Heart left ventricle (tissue), 16 donors: ENCODE measurements at regions not wholly inside any gene's neighbourhood (a gene's known extent, or its start where the extent isn't known, plus 50 kb on each side); places are given as distances from the start of the nearest gene placed in this dataset.

ENCODE experiments used
- ATAC-seq, 4 donors: fragments of 200-7000 bp; cut with Tn5 transposase; one replicate each; pipeline ENCODE4 v1.9.1; 2020 to 2022; ENCODE audit warnings: moderate library complexity in 4 of 4, mild to moderate bottlenecking in 3 of 4, moderate number of reproducible peaks in 1 of 4
- DNase-seq, 5 donors: peaks; one replicate each; pipeline ENCODE4 v3.0.0-alpha.2; 2020
- H3K27ac ChIP-seq, 12 donors: fragments of 200-600 bp; sonication (generic) in 4 of 12; one replicate each; pipeline versions ENCODE4 v1.5.0 to v1.8.0; 2016 to 2022; ENCODE audit warnings: mild to moderate bottlenecking in 2 of 12
- H3K27me3 ChIP-seq, 9 donors: fragments of 200-600 bp; sonication (generic) in 2 of 9; one replicate each; pipeline versions ENCODE4 v1.5.1 to v1.8.0; 2016 to 2022; ENCODE audit warnings: mild to moderate bottlenecking in 3 of 9
- H3K36me3 ChIP-seq, 9 donors: fragments of 200-600 bp; sonication (generic) in 2 of 9; one replicate each; pipeline versions ENCODE4 v1.5.0 to v1.8.0; 2018 to 2022; ENCODE audit warnings: mild to moderate bottlenecking in 2 of 9
- H3K4me1 ChIP-seq, 12 donors: fragments of 200-600 bp; sonication (generic) in 4 of 12; one replicate each; pipeline versions ENCODE4 v1.5.0 to v1.8.0; 2016 to 2022; ENCODE audit warnings: mild to moderate bottlenecking in 3 of 12
- H3K4me3 ChIP-seq, 12 donors: fragments of 200-600 bp; sonication (generic) in 4 of 12; one replicate each; pipeline versions ENCODE4 v1.5.0 to v1.8.0; 2017 to 2022; ENCODE audit warnings: mild to moderate bottlenecking in 9 of 12, moderate library complexity in 4 of 12
- H3K9me3 ChIP-seq, 12 donors: fragments of 200-600 bp; sonication (generic) in 4 of 12; one replicate each; pipeline versions ENCODE4 v1.5.0 to v1.8.0; 2016 to 2022; ENCODE audit warnings: mild to moderate bottlenecking in 1 of 12
- CTCF ChIP-seq, 12 donors: fragments of 200-600 bp; sonication (generic) in 4 of 12; IDR thresholded peaks; one replicate each; pipeline versions ENCODE4 v1.5.0 to v1.8.0; 2018 to 2022; ENCODE audit warnings: antibody characterized with exemption in 12 of 12, mild to moderate bottlenecking in 5 of 12
- POLR2A ChIP-seq, 2 donors: fragments of 450-650 bp; IDR thresholded peaks; one replicate each; pipeline ENCODE4 v1.6.1; 2017; ENCODE audit warnings: antibody characterized with exemption in 2 of 2, mild to moderate bottlenecking in 2 of 2, moderate library complexity in 2 of 2
- WGBS, 4 donors: extraction: QIAGEN DNeasy Blood & Tissue Kit in 2 of 4; methylation state at CpG; one replicate each; pipeline versions ENCODE4 v1.1.5 to v1.1.7; 2013 to 2018; 5-methylcytosine and 5-hydroxymethylcytosine counted together
- intact Hi-C, 10 donors: fragments of 100-400 bp; cut with DNase I; formaldehyde crosslinking; loops; one replicate each; pipeline versions ENCODE4 v1.11.1 to v1.14.2; 2022
- donor health status: ischemic (EF 13 %, LVEDD 7.1; RV severe dilation, severe dysfunction).
- donor health status: healthy with polysubstance abuse.
- donor health status: DM: no; HTN: yes; CAD: no.
- donor health status: DM: no; HTN: no; CAD: no.
- donor health status: ischemic (EF 25% LVEDD 6.9; RV normal size, moderate dysfunction).
- donor health status: ischemic (EF 25% LVEDD 5.7; RV mildly dilated, moderate dysfunction).
- donor health status: healthy.
- donor health status: DM: yes; HTN: yes; CAD: no.
- donor health status: ischemic (EF 35%, LVEDD 5.7; RV mildly dilated, moderate dysfunction).
- donor health status: nonischemic (EF 11% LVEDD 7.7; RV severe dilation, severe dysfunction).
- donor health status: DM: yes; HTN: yes; CAD: no.
- donor health status: PGD.
- donor health status: ischemic (EF 29% LVEDD 5.4; RV normal size, mild dysfunction).
- donor health status: nonischemic (EF 23%, LVEDD 6.1; RV moderate dilation, normal function).

GRCh38 chr11:76266286-76267100, 60.2 kb upstream of the WNT11 start:
- ATAC-seq (peak in 2 of 4 donors; percentile 32 to 35), DNase-seq (no peak)
- intact Hi-C loops: no loop called here
- WGBS, 4 donors: 69 to 82% (median 74%) methylated on average over 8 of the region's 8 CpGs
- Histone ChIP-seq H3K4me1 (peaks cover 0 to 41% (median 6%) of the 10 kb centered on the region in 12 donors), H3K36me3 (no peaks in the 10 kb centered on the region), H3K9me3 (no peaks in the 10 kb centered on the region), H3K4me3 (no peak overlapping the region), H3K27ac (peak overlapping the region in 4 of 12 donors; percentile 9 to 45 (median 42)), H3K27me3 (no peaks in the 10 kb centered on the region)
- TF ChIP-seq POLR2A (IDR thresholded peaks at IDR 0.05): no peak
- no peak for TF ChIP-seq CTCF (IDR thresholded peaks at IDR 0.05)

GRCh38 chr11:76265771-76266241, 59.5 kb upstream of the WNT11 start:
- peak in 1 of 5 donors; percentile 60 for DNase-seq
- 48 to 69% (median 54%) methylated on average over 4 of the region's 4 CpGs for WGBS, 4 donors
- intact Hi-C loops: no loop called here

GRCh38 chr11:76263657-76264056, 57.4 kb upstream of the WNT11 start:
- Histone ChIP-seq H3K9me3 (no peaks in the 10 kb centered on the region), H3K4me3 (no peak overlapping the region), H3K27me3 (no peaks in the 10 kb centered on the region), H3K36me3 (no peaks in the 10 kb centered on the region), H3K27ac (no peak overlapping the region), H3K4me1 (peaks cover 0 to 30% (median 6%) of the 10 kb centered on the region in 12 donors)
- no peak for ATAC-seq
- peak in 1 of 5 donors; percentile 48 for DNase-seq
- no peak for TF ChIP-seq POLR2A (IDR thresholded peaks at IDR 0.05)
- no peak for TF ChIP-seq CTCF (IDR thresholded peaks at IDR 0.05)
- WGBS, 4 donors: 34 to 77% (median 55%) methylated on average over 4 of the region's 4 CpGs
- intact Hi-C loops: no loop called here

More at GRCh38 chr11:76265771-76266241, 59.5 kb upstream of the WNT11 start:
- H3K9me3 ChIP-seq: no peaks in the 10 kb centered on the region
- no peaks in the 10 kb centered on the region for H3K36me3 ChIP-seq
- peak overlapping the region in 3 of 12 donors; percentile 9 to 45 (median 24) for H3K27ac ChIP-seq
- no peaks in the 10 kb centered on the region for H3K27me3 ChIP-seq
- TF ChIP-seq CTCF (IDR thresholded peaks at IDR 0.05) (no peak), POLR2A (IDR thresholded peaks at IDR 0.05) (no peak)
- no peak overlapping the region for H3K4me3 ChIP-seq
- peaks cover 0 to 41% (median 6%) of the 10 kb centered on the region in 12 donors for H3K4me1 ChIP-seq
- peak; percentile 25 to 71 (median 63) for ATAC-seq

GRCh38 chr11:76263166-76263565, 56.9 kb upstream of the WNT11 start:
- 84 to 90% (median 87%) methylated on average over 2 of the region's 2 CpGs for WGBS, 4 donors
- Histone ChIP-seq H3K4me3 (no peak overlapping the region), H3K27me3 (no peaks in the 10 kb centered on the region), H3K36me3 (no peaks in the 10 kb centered on the region), H3K27ac (no peak overlapping the region), H3K4me1 (peaks cover 0 to 30% (median 6%) of the 10 kb centered on the region in 12 donors), H3K9me3 (no peaks in the 10 kb centered on the region)
- intact Hi-C loops: no loop called here
- ATAC-seq: no peak
- DNase-seq: no peak
- TF ChIP-seq CTCF (IDR thresholded peaks at IDR 0.05) (no peak), POLR2A (IDR thresholded peaks at IDR 0.05) (no peak)
